ENCODE measurements at regions not wholly inside any gene's neighbourhood (a gene's known extent, or its start where the extent isn't known, plus 50 kb on each side); places are given as distances from the start of the nearest gene placed in this dataset.
A peak's percentile ranks its signal among the peaks of the same experiment; 100 is the strongest.

DNA sequence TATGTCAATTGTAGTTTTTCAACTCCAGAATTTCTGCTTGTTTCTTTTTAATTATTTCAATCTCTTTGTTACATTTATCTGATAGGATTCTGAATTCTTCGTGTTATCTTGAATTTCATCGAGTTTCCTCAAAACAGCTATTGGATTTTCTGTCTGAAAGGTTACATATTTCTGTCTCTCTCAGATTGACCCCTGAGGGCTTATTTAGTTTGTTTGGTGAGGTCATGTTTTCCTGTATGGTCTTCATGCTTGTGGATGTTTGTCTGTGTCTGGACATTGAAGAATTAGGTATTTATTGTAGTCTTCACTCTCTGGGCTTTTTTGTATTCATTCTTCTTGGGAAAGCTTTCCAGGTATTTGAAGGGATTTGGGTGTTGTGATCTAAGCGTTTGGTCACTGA, 85.6 kb downstream of the SNAPC1 start:
- DNase-seq (ENCODE audit: extremely low read depth in 1 of 11, low read depth in 9 of 11, low spot score in 4 of 11), result no peak

DNA sequence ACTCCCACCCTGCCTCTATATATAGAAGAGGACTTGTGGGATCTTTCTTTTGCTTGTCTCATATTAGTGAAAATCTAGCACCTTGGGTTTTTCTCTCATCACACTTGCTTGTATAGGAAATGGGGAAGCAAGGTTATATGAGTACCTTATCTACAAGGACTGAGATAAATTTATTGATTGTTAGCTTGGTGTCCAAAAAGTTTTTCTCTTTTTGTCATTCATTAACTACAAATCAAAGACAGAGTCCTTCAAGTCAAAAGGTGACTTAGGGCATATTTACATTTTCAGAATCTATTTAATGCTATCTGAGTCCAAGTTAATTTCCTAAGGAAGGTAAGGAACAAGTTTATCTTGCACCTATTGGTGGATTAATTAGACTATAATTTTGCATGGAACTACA, 92.7 kb downstream of the SNAPC1 start:
- DNase-seq (ENCODE audit: extremely low read depth in 1 of 11, low read depth in 9 of 11, low spot score in 4 of 11), result no peak

DNA sequence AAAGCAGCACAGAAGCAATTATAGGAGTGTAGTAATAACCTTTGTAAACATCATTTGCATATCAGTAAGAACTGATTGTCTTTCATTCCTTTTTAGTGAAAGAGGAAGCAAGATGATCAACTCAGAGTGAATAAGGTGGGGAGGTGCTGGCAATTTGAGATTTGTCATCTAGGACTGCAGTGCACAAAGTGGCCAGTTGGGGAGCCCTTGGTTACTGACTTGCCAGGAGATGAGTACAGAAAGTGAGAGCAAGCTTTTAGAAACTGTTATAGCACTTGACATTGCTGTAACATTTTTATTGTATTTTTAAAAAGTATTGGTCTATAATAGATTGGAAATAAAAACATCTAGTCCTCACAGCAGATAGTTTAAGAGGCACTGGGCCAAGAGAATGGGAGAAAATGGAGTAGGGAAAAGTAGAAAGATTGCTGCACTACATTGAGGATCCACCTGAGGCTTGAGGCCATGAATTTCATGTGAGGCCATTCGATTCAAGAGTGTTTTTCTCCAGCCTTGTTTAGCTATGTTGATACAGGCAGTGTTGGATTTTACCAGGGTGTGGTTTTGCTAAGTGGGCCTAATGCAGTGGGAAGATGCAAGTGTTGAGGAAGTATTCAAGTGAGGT, 98.2 kb downstream of the SNAPC1 start:
- DNase-seq (ENCODE audit: extremely low read depth in 1 of 11, low read depth in 9 of 11, low spot score in 4 of 11), result peak in 1 of 11 donors; percentile 33

GRCh38 chr14:61861320-61861865, 99.2 kb downstream of the SNAPC1 start:
- no peak for DNase-seq (ENCODE audit: extremely low read depth in 1 of 11, low read depth in 9 of 11, low spot score in 4 of 11)

- DNase-seq (ENCODE audit: extremely low read depth in 1 of 11, low read depth in 9 of 11, low spot score in 4 of 11), result no peak
Measured at GRCh38 chr14:61864329-61864898, 102.2 kb downstream of the SNAPC1 start.

DNA sequence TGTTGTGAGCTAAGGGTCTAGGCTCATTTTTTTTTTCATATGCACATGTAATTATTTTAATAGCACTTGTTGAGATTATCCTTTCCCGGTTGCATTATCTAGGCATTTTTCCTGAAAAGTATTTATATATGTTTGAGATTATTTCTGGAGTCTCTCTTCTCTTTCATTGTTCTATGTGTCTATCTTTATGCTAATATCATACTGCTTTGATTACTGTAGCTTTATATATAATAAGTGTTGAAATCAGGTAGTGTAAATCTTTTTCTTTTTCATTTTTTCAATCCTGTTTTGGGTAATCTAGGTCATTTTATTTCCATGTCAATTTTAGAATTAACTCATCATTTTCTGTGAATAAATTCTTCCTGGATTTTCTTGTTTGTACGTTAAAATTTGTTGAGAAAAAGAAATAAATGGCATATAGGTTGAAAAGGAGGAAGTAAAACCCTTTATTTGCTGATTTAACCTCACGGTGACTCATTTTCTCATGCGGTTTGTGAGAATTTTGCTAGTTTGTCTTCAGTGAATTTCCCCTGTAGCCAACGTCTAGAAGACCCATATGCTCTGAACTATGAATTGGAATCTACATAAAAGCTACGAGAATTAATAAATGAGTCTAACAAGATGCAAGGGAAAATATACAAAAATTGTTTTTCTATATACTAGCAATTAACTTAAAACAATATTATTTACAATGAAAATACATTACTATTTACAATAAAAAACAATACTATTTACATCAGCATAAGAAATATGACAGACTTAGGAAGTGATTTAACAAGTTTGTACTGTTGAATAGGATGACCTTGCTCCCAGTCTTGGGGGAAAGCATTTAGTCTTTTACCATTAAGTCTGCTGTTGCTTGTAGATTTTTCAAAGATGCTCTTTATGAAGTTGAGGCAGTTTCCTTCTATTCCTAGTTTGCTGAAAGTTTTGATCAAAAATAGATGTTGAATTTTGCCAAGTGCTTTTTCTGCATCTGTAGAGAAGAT, 105.0 kb downstream of the SNAPC1 start:
- DNase-seq (ENCODE audit: extremely low read depth in 1 of 11, low read depth in 9 of 11, low spot score in 4 of 11), result no peak

- no peak for DNase-seq (ENCODE audit: extremely low read depth in 1 of 11, low read depth in 9 of 11, low spot score in 4 of 11)
Measured at GRCh38 chr14:61868846-61869245, 106.6 kb downstream of the SNAPC1 start.

GRCh38 chr14:61870163-61870562, 107.9 kb downstream of the SNAPC1 start:
- DNase-seq (ENCODE audit: extremely low read depth in 1 of 11, low read depth in 9 of 11, low spot score in 4 of 11), result no peak

DNA sequence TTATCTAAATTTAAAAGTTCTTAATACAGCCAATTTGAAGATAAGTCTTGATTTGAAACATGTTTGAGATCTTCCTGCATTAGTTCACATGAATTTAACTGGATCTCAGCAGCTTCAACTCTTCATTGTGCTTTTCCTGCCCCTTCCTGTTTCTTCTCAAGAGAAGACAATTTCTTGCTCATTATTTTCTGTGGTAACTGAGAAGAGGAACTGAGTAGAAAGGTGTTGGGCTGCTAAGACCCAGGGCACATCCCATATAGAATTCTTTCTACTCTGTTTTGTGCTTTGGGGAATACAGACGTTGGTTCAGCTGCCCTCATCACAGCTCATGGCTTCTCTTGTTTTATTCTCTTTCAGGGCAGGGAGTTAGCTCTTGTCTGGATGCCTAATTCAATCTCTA, 110.2 kb downstream of the SNAPC1 start:
- no peak for DNase-seq (ENCODE audit: extremely low read depth in 1 of 11, low read depth in 9 of 11, low spot score in 4 of 11)

GRCh38 chr14:61875483-61875882, 113.3 kb downstream of the SNAPC1 start:
- DNase-seq (ENCODE audit: extremely low read depth in 1 of 11, low read depth in 9 of 11, low spot score in 4 of 11), result no peak

DNA sequence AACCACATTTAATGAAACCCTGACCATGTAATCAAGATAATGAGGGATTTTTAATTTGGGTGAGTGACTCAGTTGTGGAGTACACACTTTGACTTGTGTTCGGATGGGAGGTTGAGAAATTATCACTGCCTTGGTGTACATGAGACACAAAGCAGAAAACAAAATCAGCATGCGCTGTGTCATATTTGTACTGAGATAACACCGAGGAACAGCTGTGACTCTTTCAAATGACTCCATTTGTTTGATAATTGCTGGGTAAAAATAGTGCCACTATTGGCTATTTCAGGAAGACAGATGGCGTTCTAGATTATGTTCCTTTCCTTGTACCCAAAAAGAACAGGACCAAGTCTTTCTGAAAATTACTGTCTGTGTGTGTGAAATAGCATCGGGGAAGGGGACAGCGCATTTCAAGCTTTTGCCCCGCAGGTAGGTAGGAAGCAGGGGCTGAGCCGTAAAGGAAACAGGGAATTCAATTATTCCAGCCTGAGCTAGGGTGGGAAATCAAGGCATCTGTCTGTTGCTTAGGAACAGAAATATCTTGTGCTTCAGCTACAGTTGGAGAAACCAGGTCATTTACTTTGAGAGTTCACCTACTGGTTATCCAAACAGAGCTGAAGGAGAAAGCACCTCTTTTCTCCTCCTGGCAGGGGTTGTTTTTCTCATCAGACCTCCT, 114.3 kb downstream of the SNAPC1 start:
- peak in 2 of 11 donors; percentile 8 to 13 for DNase-seq (ENCODE audit: extremely low read depth in 1 of 11, low read depth in 9 of 11, low spot score in 4 of 11)

GRCh38 chr14:61877035-61877390, 114.8 kb downstream of the SNAPC1 start:
- DNase-seq (ENCODE audit: extremely low read depth in 1 of 11, low read depth in 9 of 11, low spot score in 4 of 11), result no peak

DNA sequence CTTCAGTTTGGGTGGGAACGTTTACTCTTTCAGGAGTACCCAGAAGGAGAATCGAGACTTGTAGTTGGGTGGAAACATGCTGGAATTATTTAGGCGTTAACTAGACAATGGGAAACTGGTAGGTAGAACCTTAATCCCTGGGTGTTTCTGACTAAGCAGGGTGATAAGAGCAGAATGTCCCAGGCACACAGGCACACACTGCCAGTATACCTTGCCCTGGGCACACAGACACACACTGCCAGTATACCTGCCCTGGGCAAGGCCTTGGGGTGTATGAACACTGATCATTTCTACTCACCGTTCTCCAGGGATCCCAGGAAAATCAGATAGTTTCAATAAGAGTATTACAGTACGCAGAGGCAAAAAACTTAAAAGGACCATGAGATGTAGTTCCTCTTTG, 115.5 kb downstream of the SNAPC1 start:
- DNase-seq (ENCODE audit: extremely low read depth in 1 of 11, low read depth in 9 of 11, low spot score in 4 of 11), result no peak

GRCh38 chr14:61878931-61879330, 116.7 kb downstream of the SNAPC1 start:
- no peak for DNase-seq (ENCODE audit: extremely low read depth in 1 of 11, low read depth in 9 of 11, low spot score in 4 of 11)

- DNase-seq (ENCODE audit: extremely low read depth in 1 of 11, low read depth in 9 of 11, low spot score in 4 of 11), result no peak
Measured at GRCh38 chr14:61881046-61881445, 118.8 kb downstream of the SNAPC1 start.

- no peak for DNase-seq (ENCODE audit: extremely low read depth in 1 of 11, low read depth in 9 of 11, low spot score in 4 of 11)
Measured at GRCh38 chr14:61884711-61885110, 122.5 kb downstream of the SNAPC1 start.

- no peak for DNase-seq (ENCODE audit: extremely low read depth in 1 of 11, low read depth in 9 of 11, low spot score in 4 of 11)
Measured at GRCh38 chr14:61885203-61885961, 123.2 kb downstream of the SNAPC1 start.

- no peak for DNase-seq (ENCODE audit: extremely low read depth in 1 of 11, low read depth in 9 of 11, low spot score in 4 of 11)
Measured at GRCh38 chr14:61887628-61888027, 125.4 kb downstream of the SNAPC1 start.

- DNase-seq (ENCODE audit: extremely low read depth in 1 of 11, low read depth in 9 of 11, low spot score in 4 of 11), result no peak
Measured at GRCh38 chr14:61889914-61890351, 127.7 kb downstream of the SNAPC1 start.

Measured in renal cortex interstitium (tissue), 11 donors.